PC-9 (cell line): ENCODE measurements at regions not wholly inside any gene's neighbourhood (a gene's known extent, or its start where the extent isn't known, plus 50 kb on each side); places are given as distances from the start of the nearest gene placed in this dataset.

Experiments used
- BruUV-seq: library from RNA; stranded (reverse); fragments of 400-500 nt; replicated peaks from 2 replicates; lab custom pipeline; 2021; lab: Mats Ljungman, UMichigan
- CTCF ChIA-PET: fragments of 300-600 bp; sonication (Branson Sonifier 250); formaldehyde crosslinking; loops from one replicate; lab custom pipeline; 2022; ENCODE audit warnings: antibody characterized with exemption; lab: Charles Lee
- POLR2A ChIA-PET: fragments of 300-600 bp; sonication (Branson Sonifier 250); formaldehyde crosslinking; loops from one replicate; lab custom pipeline; 2022; ENCODE audit warnings: antibody characterized with exemption; ENCODE audit not compliant: unreplicated experiment; lab: Charles Lee
- DNase-seq, 2 experiments: peaks; one replicate each; pipeline versions ENCODE4 v3.0.0 to v3.0.0-alpha.2; 2015 to 2022; ENCODE audit warnings: mixed read lengths in 1 of 2
- H2AFZ ChIP-seq: fragments of 200-600 bp; sonication (generic); 2 replicates; pipeline ENCODE4 v1.8.1; 2017; ENCODE audit warnings: antibody characterized with exemption
- H3F3A ChIP-seq: fragments of 200-600 bp; sonication (generic); 2 replicates; pipeline ENCODE4 v1.8.1; 2017; ENCODE audit warnings: antibody characterized with exemption, mild to moderate bottlenecking, low read depth; ENCODE audit not compliant: insufficient read depth
- H3K27ac ChIP-seq: fragments of 200-600 bp; sonication (generic); 2 replicates; pipeline ENCODE4 v1.6.1; 2016; ENCODE audit warnings: mixed run types
- H3K27me3 ChIP-seq: fragments of 200-600 bp; sonication (generic); 2 replicates; pipeline ENCODE4 v1.6.1; 2016; ENCODE audit warnings: low read depth, mixed run types; ENCODE audit not compliant: insufficient read depth
- H3K36me3 ChIP-seq: fragments of 200-600 bp; sonication (generic); 2 replicates; pipeline ENCODE4 v1.6.1; 2016; ENCODE audit warnings: low read depth, mixed run types
- H3K4me1 ChIP-seq: fragments of 200-600 bp; sonication (generic); replicated peaks from 2 replicates; pipeline ENCODE4 v1.6.1; 2016; ENCODE audit warnings: mixed run types; ENCODE audit not compliant: insufficient read depth
- H3K4me2 ChIP-seq: fragments of 200-600 bp; sonication (generic); 2 replicates; pipeline ENCODE4 v1.6.1; 2017; ENCODE audit warnings: mixed run types
- H3K4me3 ChIP-seq: fragments of 200-600 bp; sonication (generic); 2 replicates; pipeline ENCODE4 v1.6.1; 2016; ENCODE audit warnings: mixed run types
- H3K79me2 ChIP-seq: fragments of 200-600 bp; sonication (generic); 2 replicates; pipeline ENCODE4 v1.6.1; 2017; ENCODE audit warnings: low read depth, mixed run types
- H3K9me2 ChIP-seq: fragments of 200-600 bp; sonication (generic); 2 replicates; pipeline ENCODE4 v1.8.1; 2017; ENCODE audit warnings: mild to moderate bottlenecking; ENCODE audit not compliant: insufficient read depth
- H3K9me3 ChIP-seq: fragments of 200-600 bp; sonication (generic); 2 replicates; pipeline ENCODE4 v1.8.1; 2016; ENCODE audit warnings: low read depth; ENCODE audit not compliant: insufficient read depth
- H4K20me1 ChIP-seq: fragments of 200-600 bp; sonication (generic); 2 replicates; pipeline ENCODE4 v1.8.1; 2017; ENCODE audit not compliant: insufficient read depth
- EZH2 ChIP-seq: fragments of 200-600 bp; sonication (generic); IDR thresholded peaks from 2 replicates; pipeline ENCODE4 v1.8.0; 2017; ENCODE audit warnings: antibody characterized with exemption, low read depth
- intact Hi-C: fragments of 100-400 bp; cut with micrococcal nuclease; formaldehyde crosslinking; loops from one replicate; pipeline ENCODE4 v1.10.0; 2022; ENCODE audit not compliant: unreplicated experiment
- TF ChIP-seq, protein P1 (sequence below): fragments of 200-600 bp; sonication (generic); conservative IDR thresholded peaks from 2 replicates; pipeline ENCODE4 v1.6.1; 2017; ENCODE audit warnings: mixed run types, antibody characterized with exemption, mild to moderate bottlenecking, moderate library complexity

- H3K4me1 ChIP-seq, result no peaks in the 10 kb centered on the region
- POLR2A ChIA-PET, result no interaction called here
- CTCF ChIA-PET, result no interaction called here
- H3K4me2 ChIP-seq, result no peak overlapping the region
- no peaks in the 10 kb centered on the region for H3K27me3 ChIP-seq
- H3K9me2 ChIP-seq, result no peaks in the 10 kb centered on the region
- no peaks in the 10 kb centered on the region for H4K20me1 ChIP-seq
- no peak overlapping the region for H3K27ac ChIP-seq
- no peak overlapping the region for H2AFZ ChIP-seq
- no peaks in the 10 kb centered on the region for H3K9me3 ChIP-seq
- no peaks in the 10 kb centered on the region for H3K79me2 ChIP-seq
- H3F3A ChIP-seq, result no peaks in the 10 kb centered on the region
- DNase-seq, result no peak
- TF ChIP-seq EZH2, result no peak
- TF ChIP-seq, protein P1, sequence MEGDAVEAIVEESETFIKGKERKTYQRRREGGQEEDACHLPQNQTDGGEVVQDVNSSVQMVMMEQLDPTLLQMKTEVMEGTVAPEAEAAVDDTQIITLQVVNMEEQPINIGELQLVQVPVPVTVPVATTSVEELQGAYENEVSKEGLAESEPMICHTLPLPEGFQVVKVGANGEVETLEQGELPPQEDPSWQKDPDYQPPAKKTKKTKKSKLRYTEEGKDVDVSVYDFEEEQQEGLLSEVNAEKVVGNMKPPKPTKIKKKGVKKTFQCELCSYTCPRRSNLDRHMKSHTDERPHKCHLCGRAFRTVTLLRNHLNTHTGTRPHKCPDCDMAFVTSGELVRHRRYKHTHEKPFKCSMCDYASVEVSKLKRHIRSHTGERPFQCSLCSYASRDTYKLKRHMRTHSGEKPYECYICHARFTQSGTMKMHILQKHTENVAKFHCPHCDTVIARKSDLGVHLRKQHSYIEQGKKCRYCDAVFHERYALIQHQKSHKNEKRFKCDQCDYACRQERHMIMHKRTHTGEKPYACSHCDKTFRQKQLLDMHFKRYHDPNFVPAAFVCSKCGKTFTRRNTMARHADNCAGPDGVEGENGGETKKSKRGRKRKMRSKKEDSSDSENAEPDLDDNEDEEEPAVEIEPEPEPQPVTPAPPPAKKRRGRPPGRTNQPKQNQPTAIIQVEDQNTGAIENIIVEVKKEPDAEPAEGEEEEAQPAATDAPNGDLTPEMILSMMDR, result no peak
- no peaks in the 10 kb centered on the region for H3K36me3 ChIP-seq
- intact Hi-C loops, result no loop called here
- no TSS peak for BruUV-seq
- H3K4me3 ChIP-seq, result no peak overlapping the region
Observed at GRCh38 chr6:112739766-112740165, 392.6 kb downstream of the RFPL4B start.

GRCh38 chr6:112743323-112743722 is 396.2 kb downstream of the RFPL4B start:
- Histone ChIP-seq H3K27ac (no peak overlapping the region), H3K9me3 (no peaks in the 10 kb centered on the region), H3K4me2 (no peak overlapping the region), H3K27me3 (no peaks in the 10 kb centered on the region), H3K36me3 (no peaks in the 10 kb centered on the region), H3K9me2 (no peaks in the 10 kb centered on the region), H3F3A (no peaks in the 10 kb centered on the region), H4K20me1 (no peaks in the 10 kb centered on the region), H2AFZ (no peak overlapping the region; the same call in 1 of the 2 replicates), H3K4me3 (no peak overlapping the region), H3K79me2 (no peaks in the 10 kb centered on the region), H3K4me1 (no peaks in the 10 kb centered on the region)
- no peak for TF ChIP-seq EZH2
- TF ChIP-seq, protein P1, result no peak
- intact Hi-C loops, result no loop called here
- no TSS peak for BruUV-seq
- no peak for DNase-seq
- CTCF ChIA-PET, result no interaction called here
- POLR2A ChIA-PET, result interaction anchor here (0.6 kb wide), 1 partner anchor 146 kb away, joined by 4 read pairs; no protein-coding TSS in a partner anchor

- Histone ChIP-seq H3K9me2 (no peaks in the 10 kb centered on the region), H3F3A (no peaks in the 10 kb centered on the region), H3K4me2 (no peak overlapping the region), H3K9me3 (no peaks in the 10 kb centered on the region), H4K20me1 (no peaks in the 10 kb centered on the region), H3K79me2 (no peaks in the 10 kb centered on the region), H3K4me3 (no peak overlapping the region), H3K27ac (no peak overlapping the region), H3K36me3 (no peaks in the 10 kb centered on the region), H3K4me1 (no peaks in the 10 kb centered on the region), H2AFZ (no peak overlapping the region), H3K27me3 (no peaks in the 10 kb centered on the region)
- ChIA-PET POLR2A (no interaction called here), CTCF (no interaction called here)
- DNase-seq, result no peak
- intact Hi-C loops, result no loop called here
- no TSS peak for BruUV-seq
- TF ChIP-seq, protein P1, result no peak
- no peak for TF ChIP-seq EZH2
Observed at GRCh38 chr6:112744827-112745226, 397.7 kb downstream of the RFPL4B start.
